Nephron (organoid): ENCODE measurements at regions not wholly inside any gene's neighbourhood (a gene's known extent, or its start where the extent isn't known, plus 50 kb on each side); places are given as distances from the start of the nearest gene placed in this dataset.

Experiments
- H3K27ac Mint-ChIP-seq, 3 experiments: 2 replicates each; pipeline ENCODE4 v1.8.0; 2020; ENCODE audit warnings: mixed read lengths in 3 of 3, mild to moderate bottlenecking in 2 of 3, moderate library complexity in 1 of 3
- H3K27me3 Mint-ChIP-seq: 2 replicates; pipeline ENCODE4 v1.8.0; 2021; ENCODE audit warnings: low read depth, mild to moderate bottlenecking, moderate library complexity, mixed read lengths
- H3K36me3 Mint-ChIP-seq: 2 replicates; pipeline ENCODE4 v1.8.0; 2020; ENCODE audit warnings: low read depth, mixed read lengths
- H3K4me1 Mint-ChIP-seq: 2 replicates; pipeline ENCODE4 v1.8.0; 2020; ENCODE audit warnings: mixed read lengths
- H3K4me3 Mint-ChIP-seq, 3 experiments: 2 replicates each; pipeline ENCODE4 v1.8.0; 2020; ENCODE audit warnings: mild to moderate bottlenecking in 3 of 3, mixed read lengths in 3 of 3, moderate library complexity in 2 of 3
- H3K9me3 Mint-ChIP-seq: 2 replicates; pipeline ENCODE4 v1.8.0; 2020; ENCODE audit warnings: mixed read lengths
- CTCF ChIP-seq, 3 experiments: fragments of 200-600 bp; sonication (generic); IDR thresholded peaks; one replicate each; pipeline ENCODE4 v1.5.0; 2021; ENCODE audit warnings: antibody characterized with exemption in 3 of 3; ENCODE audit not compliant: unreplicated experiment in 3 of 3

DNA sequence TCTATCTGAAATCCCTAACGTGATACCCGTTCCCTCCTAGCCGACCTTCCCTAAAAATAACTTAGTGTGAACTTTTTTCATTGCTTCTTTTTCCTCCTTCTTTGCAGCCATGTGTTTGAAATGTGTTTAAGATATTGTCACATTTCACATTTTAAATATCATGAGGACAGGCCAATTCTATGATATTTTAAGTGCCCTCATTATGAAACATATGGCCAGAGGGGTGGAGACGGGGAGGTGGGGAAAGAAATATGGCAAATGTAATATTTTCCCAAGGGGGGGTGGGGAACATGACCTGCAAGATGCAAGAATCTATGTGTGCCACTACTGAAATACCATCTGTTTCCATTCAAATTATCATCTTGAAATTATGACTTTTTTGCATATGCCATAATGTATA, 1039.2 kb downstream of the AGBL1 start:
- no peaks in the 10 kb centered on the region for H3K27me3 Mint-ChIP-seq
- no peaks in the 10 kb centered on the region for H3K36me3 Mint-ChIP-seq
- no peaks in the 10 kb centered on the region for H3K9me3 Mint-ChIP-seq
- H3K4me1 Mint-ChIP-seq: peaks cover 9% of the 10 kb centered on the region
- no peak for TF ChIP-seq CTCF (IDR thresholded peaks at IDR 0.05; ENCODE audit: unreplicated experiment in 3 of 3)
- no peak overlapping the region for H3K4me3 Mint-ChIP-seq
- H3K27ac Mint-ChIP-seq: peak overlapping the region in 1 of 3 experiments; percentile 43

GRCh38 chr15:87118435-87118834, 1038.8 kb downstream of the AGBL1 start:
- no peaks in the 10 kb centered on the region for H3K36me3 Mint-ChIP-seq
- no peaks in the 10 kb centered on the region for H3K9me3 Mint-ChIP-seq
- H3K27ac Mint-ChIP-seq: peak overlapping the region in 1 of 3 experiments; percentile 43
- TF ChIP-seq CTCF (IDR thresholded peaks at IDR 0.05; ENCODE audit: unreplicated experiment in 3 of 3): no peak
- H3K4me1 Mint-ChIP-seq: peaks cover 9% of the 10 kb centered on the region
- no peak overlapping the region for H3K4me3 Mint-ChIP-seq
- no peaks in the 10 kb centered on the region for H3K27me3 Mint-ChIP-seq

- Mint-ChIP-seq H3K4me1 (peaks cover 9% of the 10 kb centered on the region), H3K36me3 (no peaks in the 10 kb centered on the region)
- no peak for TF ChIP-seq CTCF (IDR thresholded peaks at IDR 0.05; ENCODE audit: unreplicated experiment in 3 of 3)
Observed at GRCh38 chr15:87115795-87116194, 1036.1 kb downstream of the AGBL1 start.

GRCh38 chr15:87099916-87100315, 1020.2 kb downstream of the AGBL1 start:
- no peaks in the 10 kb centered on the region for H3K36me3 Mint-ChIP-seq

More at GRCh38 chr15:87115795-87116194, 1036.1 kb downstream of the AGBL1 start:
- Mint-ChIP-seq H3K27me3 (no peaks in the 10 kb centered on the region), H3K9me3 (no peaks in the 10 kb centered on the region), H3K4me3 (no peak overlapping the region), H3K27ac (no peak overlapping the region)

GRCh38 chr15:87089551-87089950, 1009.9 kb downstream of the AGBL1 start:
- Mint-ChIP-seq H3K27ac (no peak overlapping the region), H3K4me1 (no peaks in the 10 kb centered on the region), H3K36me3 (no peaks in the 10 kb centered on the region), H3K9me3 (no peaks in the 10 kb centered on the region), H3K27me3 (no peaks in the 10 kb centered on the region), H3K4me3 (no peak overlapping the region)
- TF ChIP-seq CTCF (IDR thresholded peaks at IDR 0.05; ENCODE audit: unreplicated experiment in 3 of 3): no peak

More at GRCh38 chr15:87099916-87100315, 1020.2 kb downstream of the AGBL1 start:
- H3K27me3 Mint-ChIP-seq: no peaks in the 10 kb centered on the region
- no peak for TF ChIP-seq CTCF (IDR thresholded peaks at IDR 0.05; ENCODE audit: unreplicated experiment in 3 of 3)
- H3K4me1 Mint-ChIP-seq: no peaks in the 10 kb centered on the region
- peaks cover 18% of the 10 kb centered on the region for H3K9me3 Mint-ChIP-seq
- no peak overlapping the region for H3K27ac Mint-ChIP-seq
- no peak overlapping the region for H3K4me3 Mint-ChIP-seq

GRCh38 chr15:87083201-87083600, 1003.5 kb downstream of the AGBL1 start:
- H3K4me3 Mint-ChIP-seq: no peak overlapping the region
- H3K27me3 Mint-ChIP-seq: peaks cover 4% of the 10 kb centered on the region
- H3K36me3 Mint-ChIP-seq: no peaks in the 10 kb centered on the region
- no peaks in the 10 kb centered on the region for H3K9me3 Mint-ChIP-seq
- no peak for TF ChIP-seq CTCF (IDR thresholded peaks at IDR 0.05; ENCODE audit: unreplicated experiment in 3 of 3)
- no peaks in the 10 kb centered on the region for H3K4me1 Mint-ChIP-seq
- no peak overlapping the region for H3K27ac Mint-ChIP-seq
